Right lobe of liver (tissue), 4 donors: ENCODE measurements at regions not wholly inside any gene's neighbourhood (a gene's known extent, or its start where the extent isn't known, plus 50 kb on each side); places are given as distances from the start of the nearest gene placed in this dataset.

ENCODE experiments used
- POLR2A ChIP-seq: fragments of 450-650 bp; IDR thresholded peaks from one replicate; pipeline ENCODE4 v1.6.1; 2017; ENCODE audit warnings: antibody characterized with exemption, mild to moderate bottlenecking
- TF ChIP-seq, protein P1 (sequence below), 4 donors: fragments of 200-600 bp in 3 of 4; fragments of 450-650 bp in 1 of 4; IDR thresholded peaks; one replicate each; pipeline versions ENCODE4 v1.5.1 to v1.8.0; 2016 to 2022; ENCODE audit warnings: antibody characterized with exemption in 4 of 4, mild to moderate bottlenecking in 2 of 4
- donor health status: DM: no; HTN: no; CAD: no.
- donor health status: DM: no; HTN: no; CAD: no.
- donor health status: DM: no; HTN: yes; CAD: no.

DNA sequence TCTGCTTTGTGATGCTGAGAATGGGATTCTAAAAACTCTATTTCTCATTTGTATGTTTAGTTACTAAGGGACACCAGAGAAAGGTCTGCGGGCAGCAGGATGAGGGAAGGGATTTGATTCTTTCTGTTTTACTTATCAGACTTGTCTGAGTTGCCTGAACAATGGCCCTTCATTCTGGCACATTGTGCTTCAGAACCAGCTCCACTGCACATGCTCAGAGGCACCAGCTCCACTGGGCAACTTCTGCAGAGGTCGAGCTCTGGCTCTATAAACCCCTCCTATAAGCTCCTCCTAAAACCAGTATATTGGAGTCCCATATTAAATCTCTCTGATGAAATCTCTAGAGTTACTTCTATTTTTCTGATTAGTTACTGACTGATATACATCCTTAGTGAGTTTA lies 453.2 kb upstream of the CDIN1 start:
- TF ChIP-seq, protein P1, sequence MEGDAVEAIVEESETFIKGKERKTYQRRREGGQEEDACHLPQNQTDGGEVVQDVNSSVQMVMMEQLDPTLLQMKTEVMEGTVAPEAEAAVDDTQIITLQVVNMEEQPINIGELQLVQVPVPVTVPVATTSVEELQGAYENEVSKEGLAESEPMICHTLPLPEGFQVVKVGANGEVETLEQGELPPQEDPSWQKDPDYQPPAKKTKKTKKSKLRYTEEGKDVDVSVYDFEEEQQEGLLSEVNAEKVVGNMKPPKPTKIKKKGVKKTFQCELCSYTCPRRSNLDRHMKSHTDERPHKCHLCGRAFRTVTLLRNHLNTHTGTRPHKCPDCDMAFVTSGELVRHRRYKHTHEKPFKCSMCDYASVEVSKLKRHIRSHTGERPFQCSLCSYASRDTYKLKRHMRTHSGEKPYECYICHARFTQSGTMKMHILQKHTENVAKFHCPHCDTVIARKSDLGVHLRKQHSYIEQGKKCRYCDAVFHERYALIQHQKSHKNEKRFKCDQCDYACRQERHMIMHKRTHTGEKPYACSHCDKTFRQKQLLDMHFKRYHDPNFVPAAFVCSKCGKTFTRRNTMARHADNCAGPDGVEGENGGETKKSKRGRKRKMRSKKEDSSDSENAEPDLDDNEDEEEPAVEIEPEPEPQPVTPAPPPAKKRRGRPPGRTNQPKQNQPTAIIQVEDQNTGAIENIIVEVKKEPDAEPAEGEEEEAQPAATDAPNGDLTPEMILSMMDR (IDR thresholded peaks at IDR 0.05): no peak
- TF ChIP-seq POLR2A: no peak
